HEK293T (cell line): ENCODE measurements at regions not wholly inside any gene's neighbourhood (a gene's known extent, or its start where the extent isn't known, plus 50 kb on each side); places are given as distances from the start of the nearest gene placed in this dataset.

ENCODE experiments used
- ELF4 ChIP-seq: fragments of 450-650 bp; IDR thresholded peaks from 2 replicates; pipeline ENCODE4 v1.6.1; 2017; ENCODE audit warnings: antibody characterized with exemption
- FOXA1 ChIP-seq: fragments of 450-650 bp; IDR thresholded peaks from 2 replicates; pipeline ENCODE4 v1.6.1; 2016; ENCODE audit warnings: mild to moderate bottlenecking
- FOXK2 ChIP-seq: fragments of 450-650 bp; IDR thresholded peaks from 2 replicates; pipeline ENCODE4 v1.6.1; 2016; ENCODE audit warnings: mild to moderate bottlenecking
- LEF1 ChIP-seq: fragments of 450-650 bp; IDR thresholded peaks from 2 replicates; pipeline ENCODE4 v1.6.1; 2017; ENCODE audit warnings: mild to moderate bottlenecking, borderline replicate concordance
- SP1 ChIP-seq: fragments of 450-650 bp; IDR thresholded peaks from 2 replicates; pipeline ENCODE4 v1.6.1; 2017
- TARDBP ChIP-seq: fragments of 450-650 bp; IDR thresholded peaks from 2 replicates; pipeline ENCODE4 v1.6.1; 2016
- ZNF384 ChIP-seq: fragments of 450-650 bp; IDR thresholded peaks from 2 replicates; pipeline ENCODE4 v1.6.1; 2016
- TF ChIP-seq, protein P1 (sequence below): fragments of 450-650 bp; IDR thresholded peaks from 2 replicates; pipeline ENCODE4 v1.6.1; 2016

DNA sequence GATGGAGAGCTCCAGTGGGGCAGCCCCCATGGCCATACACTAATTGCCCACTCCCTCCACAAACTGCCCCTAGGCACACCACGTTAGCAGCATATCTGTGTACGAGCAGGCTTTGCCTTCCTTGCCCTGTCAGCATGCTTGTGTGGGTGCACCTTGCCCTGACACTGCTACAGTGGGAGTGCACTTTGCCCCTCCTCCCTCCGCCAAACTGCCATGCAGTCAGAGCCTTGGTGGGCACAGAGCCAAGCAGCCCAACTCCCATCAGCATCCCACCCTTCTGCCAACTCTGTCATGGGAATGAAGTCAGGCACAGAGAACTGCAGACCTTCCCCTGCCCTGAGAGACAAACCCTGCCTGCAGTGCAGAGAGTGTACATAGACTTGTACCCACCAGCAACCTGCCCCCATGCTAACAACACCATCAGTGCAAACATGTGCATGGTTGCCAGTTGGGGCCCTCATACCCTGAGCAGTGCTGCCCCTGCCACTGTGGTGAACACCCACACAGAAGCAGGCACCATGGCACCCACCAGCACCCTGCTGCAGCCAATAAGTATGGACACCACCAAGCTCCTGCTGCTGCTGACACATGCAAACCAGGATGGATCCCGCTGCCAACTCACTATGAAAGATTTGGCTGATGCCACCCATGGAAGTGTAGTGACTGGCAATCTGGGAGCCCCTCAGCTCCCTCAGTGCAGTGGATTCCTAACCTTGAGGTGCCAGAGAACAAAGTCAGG is 1197.7 kb upstream of the CELF2 start:
- no peak for TF ChIP-seq FOXA1
- TF ChIP-seq, protein P1, sequence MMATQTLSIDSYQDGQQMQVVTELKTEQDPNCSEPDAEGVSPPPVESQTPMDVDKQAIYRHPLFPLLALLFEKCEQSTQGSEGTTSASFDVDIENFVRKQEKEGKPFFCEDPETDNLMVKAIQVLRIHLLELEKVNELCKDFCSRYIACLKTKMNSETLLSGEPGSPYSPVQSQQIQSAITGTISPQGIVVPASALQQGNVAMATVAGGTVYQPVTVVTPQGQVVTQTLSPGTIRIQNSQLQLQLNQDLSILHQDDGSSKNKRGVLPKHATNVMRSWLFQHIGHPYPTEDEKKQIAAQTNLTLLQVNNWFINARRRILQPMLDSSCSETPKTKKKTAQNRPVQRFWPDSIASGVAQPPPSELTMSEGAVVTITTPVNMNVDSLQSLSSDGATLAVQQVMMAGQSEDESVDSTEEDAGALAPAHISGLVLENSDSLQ: no peak
- TF ChIP-seq SP1: no peak
- TF ChIP-seq LEF1: no peak
- no peak for TF ChIP-seq ELF4
- no peak for TF ChIP-seq FOXK2
- no peak for TF ChIP-seq ZNF384
- no peak for TF ChIP-seq TARDBP
